NCI-H2171 treated with DMSO at 0.1 percent for 48 hours (cell line): ENCODE measurements at regions not wholly inside any gene's neighbourhood (a gene's known extent, or its start where the extent isn't known, plus 50 kb on each side); places are given as distances from the start of the nearest gene placed in this dataset.

Source experiments
- DNase-seq: peaks from one replicate; lab custom pipeline; 2025; lab: John Stamatoyannopoulos, UW

DNA sequence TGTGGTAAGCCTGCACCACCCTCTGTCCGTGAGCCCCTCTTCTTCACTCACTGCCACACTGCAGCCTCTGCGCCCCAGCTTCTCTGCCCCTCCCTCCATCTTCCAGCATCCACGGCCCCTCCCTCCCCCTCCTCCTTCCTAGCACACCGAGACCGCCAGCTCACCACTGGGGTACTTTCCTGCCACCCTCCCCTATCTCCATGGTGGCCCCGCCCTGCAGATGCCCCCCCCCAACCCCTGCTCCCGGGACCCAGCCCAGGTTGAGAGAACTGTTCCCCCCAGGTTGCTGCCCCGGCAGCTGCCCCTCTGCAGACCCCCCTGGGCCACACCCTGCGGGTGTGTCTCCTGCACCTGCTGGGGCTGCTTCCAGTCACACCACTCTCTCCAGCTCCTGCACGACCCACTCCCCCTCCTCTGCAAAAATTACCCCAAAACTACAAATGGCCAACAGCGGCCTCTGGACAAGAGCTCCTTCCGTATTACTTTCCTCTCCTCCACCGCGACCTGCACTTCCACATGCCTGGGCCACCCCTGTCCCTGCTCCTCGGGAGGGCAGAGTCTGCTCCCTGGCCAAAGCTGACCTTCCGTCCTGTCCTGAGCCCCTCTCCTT lies 209.2 kb upstream of the PPP2R2D start:
- DNase-seq = no peak

GRCh38 chr10:131692176-131692575 lies 208.6 kb upstream of the PPP2R2D start:
- no peak for DNase-seq

DNA sequence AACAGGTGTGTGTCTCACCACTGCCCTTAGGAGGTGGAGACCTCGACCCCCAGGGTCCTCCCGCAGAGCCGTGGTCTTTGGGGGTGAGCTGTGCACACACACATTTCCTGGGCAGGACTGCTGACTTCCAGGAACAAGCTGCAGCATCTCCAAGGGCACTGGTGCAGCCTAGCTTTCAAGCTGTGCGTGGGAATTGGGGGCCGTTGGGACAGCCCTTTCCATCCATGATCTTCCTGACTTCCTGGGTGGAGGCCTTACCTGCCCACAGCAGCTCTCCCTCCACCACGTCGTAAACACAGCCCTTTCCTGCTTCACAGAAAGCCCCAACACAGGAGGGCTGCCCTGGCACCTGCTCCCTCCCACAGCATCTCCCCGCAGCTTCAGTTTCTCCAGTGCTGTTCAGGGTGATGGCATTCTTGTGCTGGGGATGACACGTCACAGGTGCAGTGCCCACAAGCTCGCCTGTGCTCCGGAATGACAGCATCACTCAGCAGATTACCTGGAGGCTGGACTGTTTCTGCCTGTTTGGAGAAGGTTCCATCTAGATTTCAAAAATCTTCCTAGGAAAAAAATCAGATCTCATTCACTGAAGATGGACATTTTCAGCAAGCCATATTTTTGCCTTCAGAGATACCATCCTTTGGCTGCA lies 208.0 kb upstream of the PPP2R2D start:
- DNase-seq = no peak

GRCh38 chr10:131693766-131694165 lies 207.0 kb upstream of the PPP2R2D start:
- DNase-seq = no peak

DNA sequence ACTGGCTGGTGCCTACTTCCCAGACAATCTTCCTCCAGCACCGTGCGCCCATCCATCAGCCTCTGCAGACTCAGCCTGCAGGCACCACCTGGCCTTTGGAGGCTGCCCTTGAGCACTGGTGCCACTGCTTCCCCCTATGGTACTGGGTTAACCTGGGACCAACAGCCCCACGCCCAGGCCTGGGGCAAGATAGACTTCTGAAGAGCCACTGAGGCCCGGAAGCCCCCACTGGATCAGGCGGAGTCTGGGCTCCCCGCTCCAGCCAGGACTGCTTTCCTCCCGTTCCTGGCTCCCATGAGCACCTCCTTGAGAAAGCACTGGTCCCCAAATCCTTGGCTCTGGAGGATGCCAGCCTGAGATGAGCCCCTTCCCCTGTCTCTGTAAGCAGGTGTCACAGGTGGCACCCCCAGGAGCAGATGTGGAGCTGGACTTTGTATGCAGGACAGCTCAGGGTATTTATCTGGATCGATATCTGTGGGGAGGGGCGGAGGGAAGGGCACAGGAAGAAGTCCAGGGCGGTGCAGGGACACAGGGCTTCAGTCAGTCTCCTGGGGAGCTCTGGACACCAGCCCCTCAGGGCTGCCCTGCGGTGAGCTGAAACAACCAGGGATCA lies 206.5 kb upstream of the PPP2R2D start:
- no peak for DNase-seq

GRCh38 chr10:131694781-131695495 lies 205.9 kb upstream of the PPP2R2D start:
- DNase-seq = no peak

DNA sequence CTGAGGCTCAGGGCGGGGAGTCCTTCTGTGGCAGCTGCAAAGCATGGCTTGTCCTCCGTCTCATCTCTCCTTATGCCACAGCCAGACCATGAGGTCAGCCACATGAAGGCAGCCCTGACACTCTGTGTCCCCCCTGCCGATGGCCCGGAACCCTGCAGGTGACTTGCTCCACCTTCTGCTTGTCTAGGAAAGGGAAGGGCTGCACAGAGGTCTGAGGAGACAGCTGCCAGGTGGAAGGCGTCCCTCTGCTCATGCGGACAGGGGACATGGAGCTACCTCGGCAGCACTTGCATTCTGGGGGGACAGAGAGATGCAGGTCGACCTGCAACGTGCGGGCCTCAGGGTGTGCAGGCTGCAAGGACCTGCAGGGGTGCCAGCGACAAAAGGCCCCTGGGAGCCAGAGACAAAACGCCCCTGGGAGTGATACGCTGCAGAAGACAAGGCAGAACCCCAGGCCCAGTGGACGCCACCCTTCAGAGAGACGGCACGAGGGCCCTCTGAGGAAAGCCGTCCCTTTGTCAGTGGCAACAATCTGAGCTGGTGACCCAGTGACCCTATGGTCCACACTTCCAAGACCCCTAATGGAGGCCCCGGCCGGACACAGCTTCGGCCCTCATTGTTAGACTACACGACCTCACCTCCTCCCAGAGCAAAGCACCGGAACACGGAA lies 205.2 kb upstream of the PPP2R2D start:
- DNase-seq = no peak

- no peak for DNase-seq
Observed at GRCh38 chr10:131697476-131698128, 203.2 kb upstream of the PPP2R2D start.

GRCh38 chr10:131698232-131698631 lies 202.6 kb upstream of the PPP2R2D start:
- DNase-seq = no peak

- no peak for DNase-seq
Observed at GRCh38 chr10:131698986-131699385, 201.8 kb upstream of the PPP2R2D start.

DNA sequence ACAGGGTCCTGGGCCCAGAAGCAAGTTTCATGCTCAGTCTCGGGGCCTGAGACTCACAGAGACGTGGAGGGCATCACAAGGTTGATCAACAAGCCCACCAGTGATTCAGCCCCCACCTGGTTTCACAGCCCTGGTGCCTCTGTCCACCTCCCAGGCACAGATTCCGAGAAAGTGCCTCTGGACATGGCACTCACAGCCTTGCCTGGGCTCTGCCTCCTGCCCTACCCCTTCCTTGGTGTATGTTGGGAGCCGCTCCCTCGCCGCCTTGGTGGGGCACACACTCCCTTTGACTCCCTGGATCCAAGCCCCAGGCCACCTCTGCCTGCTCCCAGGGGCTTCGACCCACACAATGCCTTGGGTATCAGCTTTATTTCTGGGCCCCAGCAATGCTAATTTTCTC lies 200.8 kb upstream of the PPP2R2D start:
- no peak for DNase-seq

- DNase-seq = no peak
Observed at GRCh38 chr10:131700506-131700905, 200.3 kb upstream of the PPP2R2D start.

DNA sequence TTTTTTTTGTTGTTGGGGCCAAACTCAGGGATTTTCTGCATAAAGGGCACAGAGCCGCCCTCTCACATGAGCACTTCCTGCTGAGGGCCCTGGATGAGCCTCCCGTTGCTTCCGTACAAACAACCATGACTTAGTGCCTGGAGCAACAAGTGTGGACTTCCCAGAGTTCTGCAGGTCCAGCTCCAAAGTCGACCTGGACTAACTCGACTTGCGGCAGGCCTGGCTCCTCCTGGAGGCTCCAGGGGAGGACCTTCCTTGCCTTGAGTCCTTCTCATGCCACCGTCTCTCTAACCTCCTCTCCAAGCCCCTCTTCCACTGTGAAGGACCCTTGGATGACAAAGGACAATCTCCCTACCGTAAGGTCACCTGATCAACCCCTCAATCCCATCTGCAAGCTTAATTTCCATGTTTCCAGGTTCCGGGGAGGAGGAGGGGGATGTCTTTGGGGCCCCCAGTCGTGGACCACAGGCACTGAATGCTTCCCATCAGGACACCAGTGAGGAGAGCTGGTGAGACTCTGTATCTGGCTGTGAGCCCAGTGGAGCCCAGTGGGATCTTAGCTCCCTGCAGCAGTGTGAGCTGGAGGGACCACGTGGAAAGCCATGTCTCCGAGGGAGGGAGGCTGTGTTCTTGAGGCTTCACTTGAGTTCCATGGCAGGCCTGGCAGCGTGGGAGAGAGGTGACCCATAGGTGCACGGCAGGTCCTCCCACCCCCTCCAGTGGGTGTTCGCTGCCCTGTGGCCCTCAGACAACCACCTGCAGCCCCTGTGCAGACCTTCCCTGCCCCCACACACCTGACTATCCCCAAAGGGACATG lies 199.5 kb upstream of the PPP2R2D start:
- DNase-seq = no peak

DNA sequence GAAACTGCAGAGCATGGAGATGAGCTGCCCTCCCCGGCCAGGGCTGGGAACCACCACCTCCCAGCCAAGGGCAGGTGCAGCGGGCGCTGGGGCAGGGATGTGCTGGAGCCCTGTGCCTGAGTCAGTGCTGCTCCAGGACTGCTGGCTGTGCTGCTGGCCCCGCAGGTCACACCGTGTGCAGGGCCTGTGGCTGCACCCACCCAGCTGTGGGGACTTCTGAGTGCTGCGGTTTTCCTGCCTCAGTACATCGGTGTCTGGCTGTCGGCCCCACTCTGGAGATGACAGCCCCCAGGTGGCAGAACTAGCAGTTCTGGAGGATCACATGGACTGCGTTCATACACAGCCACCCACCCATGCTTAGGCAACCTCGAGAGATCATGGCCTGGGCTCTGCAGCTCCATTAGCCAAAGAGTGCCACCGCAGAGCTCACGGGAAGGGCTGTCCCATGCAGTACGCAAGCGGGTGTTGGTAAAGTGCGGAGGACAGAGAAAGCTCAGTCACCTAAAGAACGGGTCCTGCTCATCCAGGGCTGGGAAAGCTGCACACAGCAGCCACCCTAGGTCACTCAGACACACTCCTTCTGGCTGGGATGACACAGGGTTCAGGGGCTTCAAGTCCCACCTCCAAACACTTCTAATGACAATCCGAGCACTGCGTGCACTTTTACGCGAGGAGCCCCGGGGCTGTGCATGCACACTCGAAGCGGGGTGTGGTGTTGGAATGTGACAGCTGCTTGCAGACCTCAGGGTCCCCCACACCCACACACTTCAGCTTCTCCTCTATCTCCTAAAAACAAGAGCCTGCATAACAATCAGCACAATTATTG lies 198.1 kb upstream of the PPP2R2D start:
- DNase-seq = no peak

DNA sequence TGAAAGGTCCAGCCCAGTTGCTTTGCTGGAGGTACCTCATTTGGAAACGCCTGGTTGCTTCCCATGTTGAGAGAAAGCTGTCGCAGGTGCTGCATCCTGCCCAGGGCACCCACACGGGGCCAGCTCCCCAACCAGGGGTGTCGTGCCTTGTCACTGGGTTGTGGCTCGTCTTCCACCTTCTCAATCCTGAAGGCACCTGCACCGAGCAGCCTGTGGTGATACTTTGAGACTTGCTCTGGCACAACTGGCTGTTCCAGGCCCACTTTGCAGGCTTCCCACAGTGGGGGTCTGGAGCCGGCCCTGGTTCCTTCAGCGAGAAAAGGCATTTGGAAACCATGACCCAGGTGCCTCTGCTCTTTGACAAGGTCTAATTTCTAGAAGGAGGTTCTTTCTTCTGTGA lies 197.3 kb upstream of the PPP2R2D start:
- DNase-seq = no peak

DNA sequence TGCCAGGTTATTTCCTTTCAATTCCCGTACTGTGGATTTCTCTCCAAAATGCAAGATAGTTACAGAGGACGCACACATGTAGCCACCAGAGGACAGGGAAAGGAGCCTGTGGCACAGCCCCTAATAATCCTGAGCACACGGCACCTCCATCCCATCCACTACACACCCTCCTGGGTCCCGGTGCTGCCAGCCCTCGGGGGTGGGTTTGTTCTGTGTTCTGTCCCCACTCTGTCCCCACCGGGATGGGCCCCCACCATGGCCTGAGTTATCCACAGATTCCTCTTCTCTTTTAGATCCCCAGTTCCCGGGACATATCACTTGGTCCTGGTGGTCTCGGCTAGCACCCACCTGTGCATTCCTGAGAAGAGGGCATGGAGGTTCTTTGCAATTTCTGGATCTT lies 196.9 kb upstream of the PPP2R2D start:
- no peak for DNase-seq

DNA sequence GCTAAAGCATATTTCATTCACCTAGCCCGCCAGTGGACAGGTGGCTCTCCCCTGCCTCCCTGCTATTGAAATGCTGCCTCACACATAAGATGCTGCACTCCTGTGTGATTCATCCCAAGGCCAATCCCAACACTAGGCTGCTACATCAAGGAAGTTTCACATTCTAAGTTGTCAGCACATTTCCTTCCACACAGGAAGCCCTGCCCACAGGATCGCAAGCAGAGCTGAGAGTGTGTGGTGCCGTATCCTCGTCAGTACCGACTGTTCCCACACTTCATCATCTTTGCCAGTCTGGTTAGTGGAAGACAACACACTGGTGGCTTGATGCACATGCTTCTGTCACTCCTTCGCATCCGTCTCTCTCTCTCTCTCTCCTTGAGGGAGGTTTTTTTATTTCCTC lies 194.3 kb upstream of the PPP2R2D start:
- DNase-seq = no peak

DNA sequence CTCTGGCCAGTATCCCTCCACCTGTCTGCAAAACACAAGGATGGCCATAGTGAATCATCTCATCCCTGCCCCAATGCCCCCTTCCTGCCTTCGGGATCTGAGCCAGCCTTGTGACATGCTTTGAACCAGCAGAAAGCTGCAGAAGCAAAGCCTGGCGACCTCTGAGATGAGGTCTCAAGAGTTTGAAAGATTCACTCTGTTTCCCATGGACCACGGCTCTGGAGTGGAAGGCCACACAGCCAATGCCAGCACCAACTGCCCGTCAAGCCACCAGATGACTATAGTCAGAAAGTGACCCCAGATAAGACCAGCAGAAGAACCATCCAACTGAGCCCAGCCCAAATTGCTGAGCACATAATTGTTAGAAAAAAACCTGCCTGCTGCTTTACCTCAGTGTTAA lies 193.9 kb upstream of the PPP2R2D start:
- DNase-seq = no peak

- DNase-seq = no peak
Observed at GRCh38 chr10:131708225-131708880, 192.5 kb upstream of the PPP2R2D start.
